H1 (cell line): ENCODE measurements at regions not wholly inside any gene's neighbourhood (a gene's known extent, or its start where the extent isn't known, plus 50 kb on each side); places are given as distances from the start of the nearest gene placed in this dataset.

ENCODE experiments used
- CTCF ChIA-PET: fragments of 300-600 bp; sonication (Branson Sonifier 250); formaldehyde crosslinking; loops from one replicate; lab custom pipeline; 2021; ENCODE audit not compliant: partially characterized antibody; lab: Charles Lee
- POLR2A ChIA-PET: fragments of 300-600 bp; sonication (Branson Sonifier 250); formaldehyde crosslinking; loops from one replicate; lab custom pipeline; 2021; ENCODE audit warnings: inconsistent platforms; ENCODE audit not compliant: partially characterized antibody; lab: Charles Lee
- DNase-seq, 2 experiments: peaks; one replicate each; pipeline versions ENCODE4 v3.0.0 to v3.0.0-alpha.2; 2010 to 2022; ENCODE audit warnings: low spot score in 2 of 2, low read depth in 1 of 2, mixed read lengths in 1 of 2
- FAIRE-seq: peaks from 2 replicates; lab custom pipeline; 2011; peaks lifted over from hg19 to GRCh38; lab: Jason Lieb, UNC
- H2AFZ ChIP-seq: 2 replicates; pipeline ENCODE4 v1.8.1; 2012; ENCODE audit warnings: low read length, inconsistent platforms
- H2AK5ac ChIP-seq: 2 replicates; pipeline ENCODE4 v1.6.1; 2013; ENCODE audit warnings: low read depth, low read length
- H2BK120ac ChIP-seq: replicated peaks from 2 replicates; pipeline ENCODE3; 2013; ENCODE audit warnings: low read depth, low read length, inconsistent platforms
- H2BK12ac ChIP-seq: 2 replicates; pipeline ENCODE4 v1.6.1; 2013; ENCODE audit warnings: low read depth, low read length
- H2BK15ac ChIP-seq: 2 replicates; pipeline ENCODE4 v1.6.1; 2013; ENCODE audit warnings: low read length
- H2BK20ac ChIP-seq: 2 replicates; pipeline ENCODE4 v1.6.1; 2013; ENCODE audit warnings: low read length
- H2BK5ac ChIP-seq: 2 replicates; pipeline ENCODE4 v1.6.1; 2013; ENCODE audit warnings: low read depth, low read length
- H3K14ac ChIP-seq: 2 replicates; pipeline ENCODE4 v1.6.1; 2013; ENCODE audit warnings: inconsistent platforms; ENCODE audit not compliant: insufficient read length
- H3K18ac ChIP-seq: 2 replicates; pipeline ENCODE4 v1.6.1; 2013; ENCODE audit warnings: low read length; ENCODE audit errors: extremely low read depth
- H3K23ac ChIP-seq: 2 replicates; pipeline ENCODE4 v1.6.1; 2013; ENCODE audit warnings: inconsistent platforms; ENCODE audit not compliant: insufficient read length
- H3K23me2 ChIP-seq: 2 replicates; pipeline ENCODE4 v1.6.1; 2013; ENCODE audit warnings: low read depth, low read length
- H3K27ac ChIP-seq: 2 replicates; pipeline ENCODE4 v1.6.1; 2011; ENCODE audit warnings: low read depth, low read length, inconsistent platforms
- H3K27me3 ChIP-seq, 4 experiments: replicated peaks in 1 of 4; 1 replicate in 1 of 4; 2 replicates in 3 of 4; pipeline versions ENCODE4 v1.6.1 to v1.8.1; 2011 to 2013; ENCODE audit warnings: low read length in 3 of 4, mild to moderate bottlenecking in 3 of 4, inconsistent platforms in 2 of 4, mixed read lengths in 2 of 4, moderate library complexity in 1 of 4; ENCODE audit not compliant: control insufficient read depth in 3 of 4, insufficient read depth in 3 of 4; ENCODE audit errors: extremely low read depth in 1 of 4
- H3K36me3 ChIP-seq, 4 experiments: 2 replicates each; pipeline versions ENCODE4 v1.6.1 to v1.8.1; 2011 to 2013; ENCODE audit warnings: mild to moderate bottlenecking in 4 of 4, low read length in 3 of 4, moderate library complexity in 2 of 4, control low read depth in 1 of 4, inconsistent platforms in 1 of 4; ENCODE audit not compliant: insufficient read depth in 4 of 4, control insufficient read depth in 2 of 4
- H3K4ac ChIP-seq: replicated peaks from 2 replicates; pipeline ENCODE3; 2013; ENCODE audit warnings: low read length, low read depth, mixed read lengths, inconsistent platforms; ENCODE audit not compliant: insufficient read length
- H3K4me1 ChIP-seq, 4 experiments: replicated peaks in 1 of 4; 1 replicate in 1 of 4; 2 replicates in 3 of 4; pipeline versions ENCODE4 v1.6.1 to v1.8.1; 2011 to 2013; ENCODE audit warnings: low read length in 3 of 4, inconsistent platforms in 2 of 4, mixed read lengths in 1 of 4; ENCODE audit not compliant: insufficient read depth in 4 of 4, control insufficient read depth in 3 of 4
- H3K4me2 ChIP-seq, 2 experiments: 2 replicates each; pipeline versions ENCODE4 v1.6.1 to v1.8.1; 2011 to 2013; ENCODE audit warnings: low read depth in 2 of 2, low read length in 2 of 2, control low read depth in 1 of 2, inconsistent platforms in 1 of 2, mild to moderate bottlenecking in 1 of 2; ENCODE audit not compliant: insufficient read depth in 1 of 2
- H3K4me3 ChIP-seq, 4 experiments: fragments of 200-600, 300-600 bp in 1 of 4; sonication (generic), shearing (Covaris generic), sonication (Bioruptor Twin) in 1 of 4; 2 replicates each; pipeline versions ENCODE4 v1.5.1 to v1.8.1; 2011 to 2016; ENCODE audit warnings: low read length in 4 of 4, low read depth in 3 of 4, control low read depth in 2 of 4, inconsistent platforms in 2 of 4, mild to moderate bottlenecking in 2 of 4, mixed read lengths in 1 of 4, moderate library complexity in 1 of 4; ENCODE audit not compliant: insufficient read depth in 2 of 4; ENCODE audit errors: extremely low read depth in 1 of 4
- H3K56ac ChIP-seq: replicated peaks from 2 replicates; pipeline ENCODE3; 2013; ENCODE audit warnings: low read depth, mild to moderate bottlenecking, mixed read lengths, low read length, inconsistent platforms; ENCODE audit not compliant: insufficient read length
- H3K79me1 ChIP-seq: 2 replicates; pipeline ENCODE4 v1.6.1; 2013; ENCODE audit warnings: low read depth, low read length, control low read depth
- H3K79me2 ChIP-seq, 2 experiments: 2 replicates each; pipeline versions ENCODE4 v1.6.1 to v1.8.1; 2012 to 2013; ENCODE audit warnings: low read length in 2 of 2, mild to moderate bottlenecking in 2 of 2, inconsistent platforms in 1 of 2; ENCODE audit not compliant: insufficient read depth in 2 of 2, control insufficient read depth in 1 of 2
- H3K9ac ChIP-seq, 4 experiments: replicated peaks in 1 of 4; 1 replicate in 1 of 4; 2 replicates in 3 of 4; pipeline versions ENCODE4 v1.6.1 to v1.8.1; 2011 to 2013; ENCODE audit warnings: low read depth in 3 of 4, low read length in 3 of 4, control low read depth in 2 of 4, mild to moderate bottlenecking in 2 of 4, moderate library complexity in 2 of 4, inconsistent platforms in 1 of 4; ENCODE audit errors: extremely low read depth in 1 of 4
- H3K9me3 ChIP-seq, 2 experiments: 2 replicates each; pipeline versions ENCODE4 v1.6.1 to v1.8.1; 2012 to 2013; ENCODE audit warnings: mild to moderate bottlenecking in 2 of 2, moderate library complexity in 2 of 2, control low read depth in 1 of 2, inconsistent platforms in 1 of 2, low read depth in 1 of 2, low read length in 1 of 2, mixed read lengths in 1 of 2; ENCODE audit not compliant: insufficient read depth in 2 of 2
- H4K20me1 ChIP-seq, 2 experiments: replicated peaks in 1 of 2; 2 replicates each; pipeline versions ENCODE3 to v1.8.1; 2011 to 2013; ENCODE audit warnings: inconsistent platforms in 2 of 2, low read length in 2 of 2, mild to moderate bottlenecking in 1 of 2; ENCODE audit not compliant: insufficient read depth in 2 of 2, control insufficient read depth in 1 of 2
- H4K5ac ChIP-seq: 2 replicates; pipeline ENCODE4 v1.6.1; 2013; ENCODE audit warnings: low read length, low read depth, mixed read lengths, inconsistent platforms; ENCODE audit not compliant: insufficient read length
- H4K8ac ChIP-seq: 2 replicates; pipeline ENCODE4 v1.8.0; 2013; ENCODE audit warnings: mild to moderate bottlenecking, moderate library complexity, low read length, inconsistent platforms; ENCODE audit not compliant: insufficient read depth; ENCODE audit errors: extremely low read depth
- H4K91ac ChIP-seq: replicated peaks from 2 replicates; pipeline ENCODE3; 2013; ENCODE audit warnings: low read length, mixed read lengths, inconsistent platforms; ENCODE audit not compliant: insufficient read length
- KDM5A ChIP-seq: fragments of 200-600 bp; IDR thresholded peaks from 2 replicates; pipeline ENCODE4 v1.7.1; 2012; ENCODE audit warnings: mild to moderate bottlenecking, low read length, inconsistent platforms, mixed read lengths
- RBBP5 ChIP-seq: IDR thresholded peaks from 2 replicates; pipeline ENCODE4 v1.7.1; 2012; ENCODE audit warnings: low read depth, mild to moderate bottlenecking, inconsistent platforms, low read length, moderate library complexity, borderline replicate concordance
- RFX5 ChIP-seq: IDR thresholded peaks from 2 replicates; pipeline ENCODE4 v1.6.1; 2011; ENCODE audit warnings: low read depth, low read length, improper control_type of control experiment, borderline replicate concordance
- RXRA ChIP-seq: IDR thresholded peaks from 2 replicates; pipeline ENCODE4 v1.6.1; 2011; ENCODE audit warnings: low read depth, mild to moderate bottlenecking, low read length, moderate library complexity; ENCODE audit not compliant: insufficient read depth
- SIN3A ChIP-seq, 2 experiments: IDR thresholded peaks in 1 of 2; conservative IDR thresholded peaks in 1 of 2; 2 replicates each; pipeline ENCODE4 v1.6.1; 2011 to 2012; ENCODE audit warnings: low read length in 2 of 2, improper control_type of control experiment in 1 of 2, low read depth in 1 of 2, mild to moderate bottlenecking in 1 of 2
- WGBS, 2 experiments: shearing (Covaris generic) in 1 of 2; methylation state at CpG; one replicate each; pipeline versions ENCODE4 v1.1.6 to v1.1.7; 2013 to 2015; ENCODE audit warnings: low lambda C conversion rate in 2 of 2, mixed read lengths in 2 of 2, inconsistent platforms in 1 of 2, low coverage in 1 of 2, missing lambda C conversion rate in 1 of 2; ENCODE audit not compliant: insufficient replicate concordance in 2 of 2, insufficient coverage in 1 of 2, insufficient read length in 1 of 2; ENCODE audit errors: extremely low coverage in 1 of 2, missing lambda C conversion rate in 1 of 2; 5-methylcytosine and 5-hydroxymethylcytosine counted together

GRCh38 chr1:189681252-189681919, 796.3 kb downstream of the BRINP3 start:
- H3K27ac ChIP-seq = no peak overlapping the region
- H3K4me2 ChIP-seq = no peak overlapping the region
- no peaks in the 10 kb centered on the region for H3K79me1 ChIP-seq
- H4K20me1 ChIP-seq = no peaks in the 10 kb centered on the region
- no peak overlapping the region for H2BK120ac ChIP-seq
- no peak overlapping the region for H2BK20ac ChIP-seq
- no peak overlapping the region for H3K9ac ChIP-seq
- no peak overlapping the region for H3K4me3 ChIP-seq
- H3K4me1 ChIP-seq = no peaks in the 10 kb centered on the region; a peak in 1 of 7 replicates
- no peak overlapping the region for H2BK15ac ChIP-seq
- no peak overlapping the region for H2BK5ac ChIP-seq
- H3K27me3 ChIP-seq = no peaks in the 10 kb centered on the region
- WGBS, 2 experiments = 91% methylated on average over 3 of the region's 3 CpGs; no CpG with 5 or more reads in 1 of the 2 experiments
- H3K56ac ChIP-seq = no peak overlapping the region
- no peak overlapping the region for H4K8ac ChIP-seq
- no peak overlapping the region for H3K4ac ChIP-seq
- DNase-seq (no peak), FAIRE-seq (no peak)
- H3K23me2 ChIP-seq = no peaks in the 10 kb centered on the region
- H2BK12ac ChIP-seq = no peak overlapping the region
- no peaks in the 10 kb centered on the region for H3K9me3 ChIP-seq
- H4K91ac ChIP-seq = no peak overlapping the region
- H3K18ac ChIP-seq = no peak overlapping the region
- no peak for TF ChIP-seq SIN3A (conservative IDR thresholded peaks at IDR 0.05 in 1 of 2, IDR thresholded peaks at IDR 0.05 in 1 of 2; ENCODE audit: low read depth in 1 of 2, low read length in 2 of 2)
- no peak for TF ChIP-seq RXRA
- no peak for TF ChIP-seq RFX5
- TF ChIP-seq KDM5A = no peak
- TF ChIP-seq RBBP5 = no peak
- H4K5ac ChIP-seq = no peak overlapping the region
- H2AK5ac ChIP-seq = no peak overlapping the region
- H3K79me2 ChIP-seq = no peaks in the 10 kb centered on the region
- ChIA-PET CTCF (interaction anchor here (0.6 to 1.6 kb wide), 5 partner anchors 8 to 640 kb away, joined by 3 to 4 read pairs (median 3); no protein-coding TSS in a partner anchor), POLR2A (no interaction called here)
- no peak overlapping the region for H3K14ac ChIP-seq
- H2AFZ ChIP-seq = no peak overlapping the region
- H3K23ac ChIP-seq = no peak overlapping the region
- H3K36me3 ChIP-seq = no peaks in the 10 kb centered on the region
